ENCODE measurements at regions not wholly inside any gene's neighbourhood (a gene's known extent, or its start where the extent isn't known, plus 50 kb on each side); places are given as distances from the start of the nearest gene placed in this dataset.

GRCh38 chr2:3075991-3076340 lies 301.7 kb downstream of the EIPR1 start (continued):
- TF ChIP-seq SP4 (IDR thresholded peaks at IDR 0.05; ENCODE audit: low read length) (no peak), NRF1 (IDR thresholded peaks at IDR 0.05; ENCODE audit: low read depth, low read length) (no peak), CBX8 (IDR thresholded peaks at IDR 0.05; ENCODE audit: borderline replicate concordance, low read depth, low read length) (no peak)

Measured in H1 (cell line).